ENCODE measurements at regions not wholly inside any gene's neighbourhood (a gene's known extent, or its start where the extent isn't known, plus 50 kb on each side); places are given as distances from the start of the nearest gene placed in this dataset.

DNA sequence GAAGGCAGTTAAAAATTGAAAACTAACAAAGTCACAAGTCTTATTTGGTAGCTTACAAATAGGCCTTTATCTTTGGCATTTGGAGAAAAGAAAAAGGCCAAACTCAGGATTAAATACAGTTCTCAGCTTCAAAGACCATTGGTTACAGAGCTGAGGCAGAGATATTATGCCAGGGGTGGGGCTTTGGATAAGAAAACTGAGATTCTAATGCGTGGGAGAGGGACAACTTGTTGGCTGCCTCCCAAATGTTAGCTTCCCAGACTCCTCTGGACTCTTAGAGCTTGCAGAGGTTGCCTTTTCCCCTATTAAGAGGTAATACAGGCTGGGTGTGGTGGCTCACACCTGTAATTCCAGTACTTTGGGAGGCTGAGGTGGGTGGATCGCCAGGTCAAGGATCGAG, 231.8 kb downstream of the SQOR start:
- Histone ChIP-seq H3K36me3 (no peaks in the 10 kb centered on the region), H3K27me3 (ENCODE audit: low read depth) (no peaks in the 10 kb centered on the region), H3K9me3 (replicated peaks) (peaks cover 2% of the 10 kb centered on the region), H3K4me3 (no peak overlapping the region), H3K27ac (replicated peaks) (no peak overlapping the region), H3K4me1 (no peaks in the 10 kb centered on the region)
- intact Hi-C loops (cut with micrococcal nuclease) = no loop called here
- TF ChIP-seq, protein P1, sequence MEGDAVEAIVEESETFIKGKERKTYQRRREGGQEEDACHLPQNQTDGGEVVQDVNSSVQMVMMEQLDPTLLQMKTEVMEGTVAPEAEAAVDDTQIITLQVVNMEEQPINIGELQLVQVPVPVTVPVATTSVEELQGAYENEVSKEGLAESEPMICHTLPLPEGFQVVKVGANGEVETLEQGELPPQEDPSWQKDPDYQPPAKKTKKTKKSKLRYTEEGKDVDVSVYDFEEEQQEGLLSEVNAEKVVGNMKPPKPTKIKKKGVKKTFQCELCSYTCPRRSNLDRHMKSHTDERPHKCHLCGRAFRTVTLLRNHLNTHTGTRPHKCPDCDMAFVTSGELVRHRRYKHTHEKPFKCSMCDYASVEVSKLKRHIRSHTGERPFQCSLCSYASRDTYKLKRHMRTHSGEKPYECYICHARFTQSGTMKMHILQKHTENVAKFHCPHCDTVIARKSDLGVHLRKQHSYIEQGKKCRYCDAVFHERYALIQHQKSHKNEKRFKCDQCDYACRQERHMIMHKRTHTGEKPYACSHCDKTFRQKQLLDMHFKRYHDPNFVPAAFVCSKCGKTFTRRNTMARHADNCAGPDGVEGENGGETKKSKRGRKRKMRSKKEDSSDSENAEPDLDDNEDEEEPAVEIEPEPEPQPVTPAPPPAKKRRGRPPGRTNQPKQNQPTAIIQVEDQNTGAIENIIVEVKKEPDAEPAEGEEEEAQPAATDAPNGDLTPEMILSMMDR (IDR thresholded peaks at IDR 0.05; ENCODE audit: borderline replicate concordance) = no peak
- no peak for DNase-seq

DNA sequence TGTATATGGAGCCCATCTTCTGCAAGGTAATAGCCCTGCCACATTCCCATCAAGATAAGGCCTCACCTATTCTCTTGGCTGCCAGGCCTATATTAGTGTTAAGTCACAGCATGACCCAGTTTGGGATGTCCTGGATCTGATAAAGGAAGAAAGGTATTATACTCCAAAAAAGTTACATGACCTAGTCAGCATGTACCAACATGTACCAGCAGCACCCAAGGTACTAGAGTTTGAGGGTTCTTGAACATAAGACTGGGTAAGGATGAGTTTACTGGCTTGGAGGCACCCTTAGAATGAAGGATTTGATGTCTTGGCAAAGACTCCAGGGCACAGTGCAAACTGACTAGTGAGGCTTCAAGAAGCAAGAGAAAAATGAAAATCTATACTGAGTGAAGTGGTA, 232.5 kb downstream of the SQOR start:
- no peaks in the 10 kb centered on the region for H3K27me3 ChIP-seq (ENCODE audit: low read depth)
- TF ChIP-seq, protein P1 (IDR thresholded peaks at IDR 0.05; ENCODE audit: borderline replicate concordance) = no peak
- H3K27ac ChIP-seq (replicated peaks) = no peak overlapping the region
- no peaks in the 10 kb centered on the region for H3K36me3 ChIP-seq
- intact Hi-C loops (cut with micrococcal nuclease) = no loop called here
- H3K4me3 ChIP-seq = no peak overlapping the region
- no peaks in the 10 kb centered on the region for H3K4me1 ChIP-seq
- no peak for DNase-seq
- H3K9me3 ChIP-seq (replicated peaks) = peaks cover 9% of the 10 kb centered on the region

DNA sequence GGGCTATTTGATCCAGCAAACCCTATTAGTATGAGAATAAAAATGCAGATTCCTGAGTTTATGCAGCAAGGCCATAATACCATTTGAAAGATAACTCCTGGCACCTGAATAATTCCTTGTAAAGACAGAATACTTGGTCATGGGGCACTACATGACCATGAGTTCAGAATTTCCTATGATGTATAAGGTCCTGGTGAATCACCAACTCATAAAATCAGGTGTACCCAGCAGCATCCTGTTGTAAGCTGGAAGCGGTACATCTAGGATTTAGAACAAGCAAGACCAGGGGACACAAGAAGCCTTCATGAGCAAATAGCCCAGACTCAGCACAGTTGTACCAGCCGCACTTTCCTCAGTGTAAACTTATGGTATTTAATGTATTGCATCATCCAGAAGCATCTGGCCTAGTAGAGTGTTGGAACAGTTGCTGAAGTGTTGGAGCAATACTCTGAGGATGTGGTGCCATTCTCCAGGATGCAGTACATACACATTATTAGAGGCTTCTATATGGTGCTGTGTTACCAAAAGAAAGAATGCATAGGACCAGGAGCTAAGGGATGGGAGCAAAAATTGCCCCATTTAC, 233.4 kb downstream of the SQOR start:
- Histone ChIP-seq H3K4me3 (no peak overlapping the region), H3K36me3 (no peaks in the 10 kb centered on the region), H3K9me3 (replicated peaks) (peaks cover 18% of the 10 kb centered on the region), H3K4me1 (no peaks in the 10 kb centered on the region), H3K27ac (replicated peaks) (no peak overlapping the region), H3K27me3 (ENCODE audit: low read depth) (no peaks in the 10 kb centered on the region)
- TF ChIP-seq, protein P1 (IDR thresholded peaks at IDR 0.05; ENCODE audit: borderline replicate concordance) = no peak
- intact Hi-C loops (cut with micrococcal nuclease) = no loop called here
- no peak for DNase-seq

DNA sequence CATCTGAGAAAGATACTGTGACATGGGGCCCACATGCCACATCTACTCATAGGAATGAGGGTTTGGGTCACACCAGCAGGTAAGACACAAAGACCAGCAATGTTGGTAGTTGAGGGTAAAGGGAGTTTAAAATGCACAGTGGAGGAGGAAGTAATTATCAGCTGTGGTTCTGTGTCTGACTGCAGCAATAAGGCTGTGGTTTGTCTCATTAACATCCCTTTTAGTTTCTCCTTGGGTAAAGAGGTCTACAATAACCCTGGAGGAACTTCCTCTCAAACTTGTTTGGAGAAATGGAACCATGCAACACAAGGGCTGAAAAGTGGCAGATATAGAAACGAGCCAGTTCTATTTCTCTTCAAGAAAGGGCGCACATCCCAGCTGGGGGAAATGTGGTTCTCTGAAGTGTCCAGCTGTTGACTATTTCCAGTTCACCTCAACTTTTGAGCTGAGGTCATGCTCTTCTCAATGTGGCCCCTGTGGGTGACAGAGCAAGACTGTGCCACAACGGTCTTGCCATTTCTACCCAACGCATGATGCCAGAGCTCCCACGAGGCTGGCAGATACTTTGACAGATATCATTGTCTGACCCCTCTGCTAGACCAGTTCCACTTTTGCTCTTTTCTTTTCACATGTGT, 234.3 kb downstream of the SQOR start:
- Histone ChIP-seq H3K36me3 (no peaks in the 10 kb centered on the region), H3K4me1 (no peaks in the 10 kb centered on the region), H3K27ac (replicated peaks) (no peak overlapping the region), H3K27me3 (ENCODE audit: low read depth) (no peaks in the 10 kb centered on the region), H3K4me3 (no peak overlapping the region), H3K9me3 (replicated peaks) (peaks cover 26% of the 10 kb centered on the region)
- TF ChIP-seq, protein P1 (IDR thresholded peaks at IDR 0.05; ENCODE audit: borderline replicate concordance) = no peak
- intact Hi-C loops (cut with micrococcal nuclease) = no loop called here
- DNase-seq = no peak

DNA sequence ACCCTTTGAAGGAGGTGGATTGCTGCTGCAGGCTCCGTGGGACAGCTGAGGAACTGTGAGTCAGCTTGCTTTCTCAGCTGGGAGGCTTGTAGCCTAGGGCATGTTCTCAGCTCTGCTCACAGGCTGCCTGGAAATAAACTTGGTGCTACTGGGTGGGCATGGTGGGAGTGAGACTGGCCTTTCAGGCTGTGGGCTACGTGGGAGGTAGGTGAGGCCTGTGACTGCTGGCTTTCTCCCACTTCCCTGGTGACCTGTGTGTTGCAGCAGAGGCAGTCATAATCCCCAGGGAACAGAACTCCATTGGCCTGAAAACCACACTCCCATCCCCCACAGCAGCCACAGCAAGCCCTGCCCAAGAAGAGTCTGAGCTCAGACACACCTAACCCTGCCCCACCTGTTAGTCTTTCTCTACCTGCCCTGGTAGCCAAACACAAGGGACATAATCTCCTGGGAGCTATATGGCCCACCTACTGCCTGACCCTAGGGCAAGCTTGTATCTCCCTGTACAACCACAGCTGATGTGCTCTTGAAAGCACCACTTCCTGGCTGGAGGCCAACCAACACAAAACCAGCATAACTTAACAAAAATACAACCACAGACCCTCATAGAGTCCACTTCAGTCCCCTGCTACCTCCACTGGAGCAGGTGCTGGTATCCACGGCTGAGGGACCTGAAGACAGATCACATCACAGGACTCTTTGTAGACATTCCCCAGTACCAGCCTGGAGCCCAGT, 236.5 kb downstream of the SQOR start:
- Histone ChIP-seq H3K27me3 (ENCODE audit: low read depth) (no peaks in the 10 kb centered on the region), H3K4me3 (no peak overlapping the region), H3K4me1 (no peaks in the 10 kb centered on the region), H3K36me3 (no peaks in the 10 kb centered on the region), H3K9me3 (replicated peaks) (peaks cover 41% of the 10 kb centered on the region), H3K27ac (replicated peaks) (no peak overlapping the region)
- TF ChIP-seq, protein P1 (IDR thresholded peaks at IDR 0.05; ENCODE audit: borderline replicate concordance) = no peak
- DNase-seq = no peak
- intact Hi-C loops (cut with micrococcal nuclease) = no loop called here
